ENCODE measurements at regions not wholly inside any gene's neighbourhood (a gene's known extent, or its start where the extent isn't known, plus 50 kb on each side); places are given as distances from the start of the nearest gene placed in this dataset.

DNA sequence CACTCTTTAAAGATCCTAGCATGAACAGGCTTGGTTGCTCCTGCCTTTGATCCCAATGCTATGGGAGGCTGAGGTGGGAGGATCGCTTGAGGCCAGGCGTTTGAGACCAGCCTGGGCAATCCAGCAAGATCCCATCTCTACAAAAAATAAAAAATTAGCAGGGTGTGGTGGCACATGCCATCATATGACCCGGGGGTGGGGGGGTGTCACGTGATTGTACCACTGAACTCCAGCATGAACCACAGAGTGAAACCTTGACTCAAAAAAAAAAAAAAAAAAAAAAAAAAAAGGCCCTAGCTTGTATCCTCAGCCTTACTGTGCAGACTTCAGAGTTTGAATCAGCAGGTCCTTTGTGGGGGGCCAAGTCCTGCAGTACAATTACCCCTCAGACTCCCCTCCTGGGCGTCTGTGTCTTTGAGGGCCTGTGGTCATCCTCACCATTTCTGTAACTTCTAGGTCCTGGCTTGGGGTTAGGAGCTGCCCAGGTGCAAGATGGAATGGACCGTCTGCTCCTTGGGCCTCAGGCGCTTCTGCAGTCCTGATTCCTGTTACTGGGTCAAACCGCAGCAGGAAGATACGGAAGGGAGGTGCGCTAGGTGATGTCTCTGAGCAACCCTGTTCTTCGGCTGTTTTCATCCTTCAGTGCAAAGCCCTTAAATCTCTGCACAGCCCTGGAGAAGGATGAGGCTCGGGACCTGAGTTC lies 208.1 kb downstream of the CTTN start:
- TF ChIP-seq, protein P1, sequence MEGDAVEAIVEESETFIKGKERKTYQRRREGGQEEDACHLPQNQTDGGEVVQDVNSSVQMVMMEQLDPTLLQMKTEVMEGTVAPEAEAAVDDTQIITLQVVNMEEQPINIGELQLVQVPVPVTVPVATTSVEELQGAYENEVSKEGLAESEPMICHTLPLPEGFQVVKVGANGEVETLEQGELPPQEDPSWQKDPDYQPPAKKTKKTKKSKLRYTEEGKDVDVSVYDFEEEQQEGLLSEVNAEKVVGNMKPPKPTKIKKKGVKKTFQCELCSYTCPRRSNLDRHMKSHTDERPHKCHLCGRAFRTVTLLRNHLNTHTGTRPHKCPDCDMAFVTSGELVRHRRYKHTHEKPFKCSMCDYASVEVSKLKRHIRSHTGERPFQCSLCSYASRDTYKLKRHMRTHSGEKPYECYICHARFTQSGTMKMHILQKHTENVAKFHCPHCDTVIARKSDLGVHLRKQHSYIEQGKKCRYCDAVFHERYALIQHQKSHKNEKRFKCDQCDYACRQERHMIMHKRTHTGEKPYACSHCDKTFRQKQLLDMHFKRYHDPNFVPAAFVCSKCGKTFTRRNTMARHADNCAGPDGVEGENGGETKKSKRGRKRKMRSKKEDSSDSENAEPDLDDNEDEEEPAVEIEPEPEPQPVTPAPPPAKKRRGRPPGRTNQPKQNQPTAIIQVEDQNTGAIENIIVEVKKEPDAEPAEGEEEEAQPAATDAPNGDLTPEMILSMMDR (IDR thresholded peaks at IDR 0.05; ENCODE audit: poor library complexity) = no peak
- no peak for TF ChIP-seq EZH2 (IDR thresholded peaks at IDR 0.05; ENCODE audit: borderline replicate concordance)
